Adrenal gland (tissue), 9 donors: ENCODE measurements at regions not wholly inside any gene's neighbourhood (a gene's known extent, or its start where the extent isn't known, plus 50 kb on each side); places are given as distances from the start of the nearest gene placed in this dataset.

Experiments used
- DNase-seq, 7 donors: peaks; one replicate each; pipeline ENCODE4 v3.0.0-alpha.2; 2019 to 2020
- H3K27ac ChIP-seq, 5 donors: fragments of 200-600 bp; sonication (generic) in 4 of 5; 1 replicate in 3 of 5; 2 replicates in 2 of 5; pipeline versions ENCODE4 v1.5.1 to v1.8.0; 2016 to 2020; ENCODE audit warnings: mild to moderate bottlenecking in 1 of 5
- H3K27me3 ChIP-seq: fragments of 200-600 bp; 2 replicates; pipeline ENCODE4 v1.8.0; 2021
- H3K36me3 ChIP-seq, 2 donors: fragments of 200-600 bp; replicated peaks in 1 of 2; 1 replicate in 1 of 2; 2 replicates in 1 of 2; pipeline versions ENCODE4 v1.5.1 to v1.8.0; 2018 to 2022
- H3K4me1 ChIP-seq, 2 donors: fragments of 200-600 bp; replicated peaks in 1 of 2; 1 replicate in 1 of 2; 2 replicates in 1 of 2; pipeline versions ENCODE4 v1.5.1 to v1.8.0; 2018 to 2021
- H3K4me3 ChIP-seq, 4 donors: fragments of 200-600 bp; sonication (generic) in 3 of 4; one replicate each; pipeline ENCODE4 v1.5.1; 2016 to 2018
- H3K9me3 ChIP-seq, 3 donors: fragments of 200-600 bp; sonication (generic) in 1 of 3; replicated peaks in 1 of 3; 1 replicate in 2 of 3; 2 replicates in 1 of 3; pipeline versions ENCODE4 v1.5.1 to v1.8.0; 2016 to 2021
- POLR2A ChIP-seq, 2 donors: fragments of 450-650 bp; IDR thresholded peaks; one replicate each; pipeline ENCODE4 v1.6.1; 2017; ENCODE audit warnings: antibody characterized with exemption in 2 of 2, mild to moderate bottlenecking in 2 of 2, moderate library complexity in 1 of 2
- WGBS, 4 donors: extraction: QIAGEN DNeasy Blood & Tissue Kit in 2 of 4; methylation state at CpG; one replicate each; pipeline versions ENCODE4 v1.1.5 to v1.1.7; 2013 to 2017; 5-methylcytosine and 5-hydroxymethylcytosine counted together
- intact Hi-C, 2 donors: fragments of 100-400 bp; cut with DNase I; formaldehyde crosslinking; loops; one replicate each; pipeline versions ENCODE4 v1.14.1 to v1.15.0; 2022 to 2023
- TF ChIP-seq, protein P1 (sequence below), 6 experiments: fragments of 450-650 bp in 4 of 6; fragments of 200-600 bp in 2 of 6; sonication (generic) in 1 of 6; IDR thresholded peaks; 1 replicate in 5 of 6; 2 replicates in 1 of 6; pipeline versions ENCODE4 v1.5.1 to v1.8.0; 2016 to 2021; ENCODE audit warnings: antibody characterized with exemption in 6 of 6, mild to moderate bottlenecking in 2 of 6, moderate library complexity in 1 of 6
- donor health status: healthy with polysubstance abuse.
- donor health status: Bipolar disorder and iron deficiency.
- donor health status: DM: yes; HTN: yes; CAD: no.
- donor health status: DM: no; HTN: no; CAD: no.
- donor health status: DM: no; HTN: no; CAD: no.

DNA sequence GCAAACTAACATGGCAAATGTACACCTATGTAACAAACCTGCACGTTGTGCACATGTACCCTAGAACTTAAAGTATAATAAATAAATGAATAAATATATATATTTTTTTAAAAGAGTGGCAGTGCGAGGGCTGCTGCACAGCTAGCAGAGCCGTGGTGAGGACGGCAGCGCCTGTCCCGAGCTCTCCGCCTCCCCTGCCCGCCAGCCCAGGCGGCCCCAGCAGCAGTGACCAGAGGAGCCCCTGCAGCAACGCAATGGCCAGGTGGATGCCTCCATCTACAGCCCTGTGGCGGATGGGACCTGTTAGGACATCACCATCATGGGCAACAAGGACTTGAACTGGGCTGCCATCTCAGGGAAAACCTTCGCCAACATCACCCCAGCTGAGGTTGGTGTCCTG is 351.9 kb downstream of the FAM72C start:
- Histone ChIP-seq H3K4me1 (no peaks in the 10 kb centered on the region), H3K27me3 (no peaks in the 10 kb centered on the region), H3K36me3 (no peaks in the 10 kb centered on the region), H3K4me3 (no peak overlapping the region), H3K27ac (no peak overlapping the region), H3K9me3 (no peaks in the 10 kb centered on the region)
- no peak for DNase-seq
- intact Hi-C loops = no loop called here
- 76 to 79% (median 76%) methylated on average over 10 to 12 of the region's 12 CpGs for WGBS, 4 donors
- TF ChIP-seq POLR2A (IDR thresholded peaks at IDR 0.05) = no peak
- TF ChIP-seq, protein P1, sequence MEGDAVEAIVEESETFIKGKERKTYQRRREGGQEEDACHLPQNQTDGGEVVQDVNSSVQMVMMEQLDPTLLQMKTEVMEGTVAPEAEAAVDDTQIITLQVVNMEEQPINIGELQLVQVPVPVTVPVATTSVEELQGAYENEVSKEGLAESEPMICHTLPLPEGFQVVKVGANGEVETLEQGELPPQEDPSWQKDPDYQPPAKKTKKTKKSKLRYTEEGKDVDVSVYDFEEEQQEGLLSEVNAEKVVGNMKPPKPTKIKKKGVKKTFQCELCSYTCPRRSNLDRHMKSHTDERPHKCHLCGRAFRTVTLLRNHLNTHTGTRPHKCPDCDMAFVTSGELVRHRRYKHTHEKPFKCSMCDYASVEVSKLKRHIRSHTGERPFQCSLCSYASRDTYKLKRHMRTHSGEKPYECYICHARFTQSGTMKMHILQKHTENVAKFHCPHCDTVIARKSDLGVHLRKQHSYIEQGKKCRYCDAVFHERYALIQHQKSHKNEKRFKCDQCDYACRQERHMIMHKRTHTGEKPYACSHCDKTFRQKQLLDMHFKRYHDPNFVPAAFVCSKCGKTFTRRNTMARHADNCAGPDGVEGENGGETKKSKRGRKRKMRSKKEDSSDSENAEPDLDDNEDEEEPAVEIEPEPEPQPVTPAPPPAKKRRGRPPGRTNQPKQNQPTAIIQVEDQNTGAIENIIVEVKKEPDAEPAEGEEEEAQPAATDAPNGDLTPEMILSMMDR (IDR thresholded peaks at IDR 0.05) = no peak

DNA sequence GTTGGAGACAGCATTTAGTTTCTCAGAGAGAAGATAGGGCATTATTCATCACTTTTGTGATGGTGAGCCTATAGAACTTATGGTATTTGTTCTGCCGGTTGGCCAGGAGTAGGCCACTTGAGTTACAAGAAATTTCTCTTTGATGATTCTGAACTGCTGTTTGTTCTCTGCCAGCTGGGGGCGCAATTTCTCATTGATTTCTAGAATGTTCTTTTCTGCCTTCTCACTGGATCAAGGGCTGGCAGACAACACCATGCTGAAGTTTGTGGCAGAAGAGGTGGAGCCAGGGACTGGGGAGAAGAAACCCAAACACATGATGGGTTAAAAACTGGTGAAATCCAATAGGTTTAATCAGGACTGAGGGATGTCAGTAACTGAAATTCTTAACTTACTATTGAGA is 360.6 kb downstream of the FAM72C start:
- WGBS, 4 donors = 29 to 42% (median 39%) methylated on average over 2 of the region's 2 CpGs
- no peak for TF ChIP-seq POLR2A (IDR thresholded peaks at IDR 0.05)
- TF ChIP-seq, protein P1 (IDR thresholded peaks at IDR 0.05) = no peak
- no peak overlapping the region for H3K27ac ChIP-seq
- no peaks in the 10 kb centered on the region for H3K4me1 ChIP-seq
- intact Hi-C loops = no loop called here
- H3K36me3 ChIP-seq = no peaks in the 10 kb centered on the region
- no peaks in the 10 kb centered on the region for H3K27me3 ChIP-seq
- H3K4me3 ChIP-seq = no peak overlapping the region
- no peak for DNase-seq
- H3K9me3 ChIP-seq = no peaks in the 10 kb centered on the region

DNA sequence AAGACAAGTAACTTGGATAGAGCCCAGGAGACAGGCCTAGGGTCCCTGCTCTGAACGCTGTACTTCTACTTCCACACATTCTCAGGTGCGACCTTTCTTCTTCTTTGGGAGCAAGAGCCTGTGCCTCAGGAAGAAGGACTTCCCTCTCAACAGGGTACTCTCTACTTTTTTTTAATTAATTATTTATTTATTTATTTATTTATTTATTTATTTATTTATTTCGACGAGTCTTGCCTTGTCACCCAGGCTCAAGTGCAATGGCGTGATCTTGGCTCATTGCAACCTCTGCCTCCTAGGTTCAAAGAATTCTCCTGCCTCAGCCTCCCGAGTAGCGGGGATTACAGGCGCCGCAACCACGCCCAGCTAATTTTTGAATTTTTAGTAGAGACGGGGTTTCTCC is 361.6 kb downstream of the FAM72C start:
- intact Hi-C loops = no loop called here

DNA sequence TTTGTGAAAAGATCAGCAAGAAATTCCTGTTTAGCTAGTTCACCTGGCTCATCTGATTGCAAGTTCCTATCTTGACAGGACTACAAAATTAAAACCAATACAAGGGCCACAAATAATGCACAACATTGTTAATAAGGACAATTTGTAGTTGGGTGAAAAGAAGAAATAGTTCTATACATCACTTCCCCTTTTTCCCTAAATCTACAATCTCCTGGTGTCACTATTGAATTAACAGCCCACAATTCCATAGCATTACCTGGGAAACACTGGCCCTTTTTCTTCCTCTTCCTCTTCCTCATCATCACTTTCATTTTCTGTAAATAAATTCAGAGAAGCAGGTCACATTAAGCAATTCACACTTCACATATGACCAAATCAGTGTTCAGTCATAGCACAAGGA is 366.9 kb downstream of the FAM72C start:
- Histone ChIP-seq H3K4me1 (no peaks in the 10 kb centered on the region), H3K27me3 (no peaks in the 10 kb centered on the region), H3K9me3 (no peaks in the 10 kb centered on the region), H3K36me3 (no peaks in the 10 kb centered on the region), H3K4me3 (no peak overlapping the region), H3K27ac (no peak overlapping the region)
- DNase-seq = no peak
- no peak for TF ChIP-seq POLR2A (IDR thresholded peaks at IDR 0.05)
- TF ChIP-seq, protein P1 (IDR thresholded peaks at IDR 0.05) = no peak
- intact Hi-C loops = no loop called here

More for the DNA sequence above, 361.6 kb downstream of the FAM72C start:
- H3K4me1 ChIP-seq = no peaks in the 10 kb centered on the region
- DNase-seq = no peak
- H3K27me3 ChIP-seq = no peaks in the 10 kb centered on the region
- no peak overlapping the region for H3K27ac ChIP-seq
- no peak for TF ChIP-seq POLR2A (IDR thresholded peaks at IDR 0.05)
- TF ChIP-seq, protein P1 (IDR thresholded peaks at IDR 0.05) = no peak
- H3K4me3 ChIP-seq = no peak overlapping the region
- H3K9me3 ChIP-seq = no peaks in the 10 kb centered on the region
- no peaks in the 10 kb centered on the region for H3K36me3 ChIP-seq
- 85 to 90% (median 88%) methylated on average over 11 of the region's 11 CpGs for WGBS, 4 donors
